ENCODE measurements at regions not wholly inside any gene's neighbourhood (a gene's known extent, or its start where the extent isn't known, plus 50 kb on each side); places are given as distances from the start of the nearest gene placed in this dataset.

DNA sequence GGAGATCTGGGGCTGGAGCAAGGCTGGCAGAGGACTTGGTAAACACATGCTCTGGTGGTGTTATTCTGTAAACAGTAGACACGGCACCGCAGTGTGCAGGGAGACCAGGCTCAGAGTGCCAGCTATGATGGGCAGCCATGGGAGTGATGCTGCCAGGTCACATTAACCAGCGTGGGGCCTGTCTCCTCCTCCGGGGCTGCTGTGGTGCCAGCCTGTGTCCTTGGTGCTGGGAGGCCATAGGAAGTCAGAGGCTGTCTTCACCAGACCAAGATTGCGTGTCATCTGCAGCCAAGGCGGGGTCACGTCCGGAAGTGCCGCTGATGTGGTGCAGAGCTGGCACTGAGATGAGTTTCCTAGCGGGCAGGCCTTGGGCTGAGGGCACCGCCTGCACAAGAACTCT lies 236.0 kb downstream of the GLRX3 start:
- DNase-seq = no peak

DNA sequence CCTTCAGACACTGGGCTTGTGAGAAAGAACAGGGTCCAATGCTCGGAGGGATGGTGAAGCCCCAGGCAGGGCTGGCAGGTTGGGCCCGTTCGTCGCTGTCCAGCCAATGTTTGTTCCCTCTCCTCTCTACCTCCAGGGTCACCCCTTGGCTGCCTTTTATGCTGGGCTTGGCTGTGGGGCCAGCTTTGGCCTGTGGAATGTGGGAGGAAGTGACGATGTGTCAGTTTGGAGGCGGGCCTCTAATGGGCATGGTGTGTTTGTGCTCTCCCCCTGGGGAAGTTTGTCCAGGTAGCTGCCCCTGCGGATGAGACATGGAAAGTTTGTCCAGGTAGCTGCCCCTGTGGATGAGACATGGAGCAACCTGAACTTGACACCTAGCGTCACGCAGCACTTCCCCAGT lies 236.7 kb downstream of the GLRX3 start:
- DNase-seq = no peak

DNA sequence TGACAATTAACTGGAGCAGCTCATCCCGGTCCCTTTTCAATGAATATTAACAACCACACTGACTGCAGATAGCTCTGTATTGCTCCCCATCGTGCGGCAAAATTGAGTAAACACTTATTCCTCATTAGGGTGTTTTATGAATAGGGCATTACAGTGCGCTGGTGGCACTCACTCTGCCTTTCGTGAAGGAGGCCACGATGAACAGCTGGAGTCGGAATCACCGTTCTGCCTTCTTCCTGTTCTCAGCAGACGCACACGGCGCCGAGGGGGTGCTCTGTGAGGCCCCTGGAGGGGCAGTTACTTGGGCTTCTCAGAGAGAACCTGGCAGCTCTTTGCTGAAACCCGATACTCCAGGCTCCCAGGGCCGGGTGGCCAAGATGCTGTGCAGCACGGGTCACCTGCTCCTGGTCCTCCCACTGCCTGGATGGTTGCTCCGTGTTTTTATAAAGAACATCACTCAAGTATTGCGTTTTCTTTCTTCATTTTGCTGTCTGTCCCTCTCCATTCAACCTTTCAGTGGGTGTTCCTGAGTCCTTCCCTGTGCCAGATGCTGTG lies 241.9 kb downstream of the GLRX3 start:
- DNase-seq = peak in 2 of 3 experiments; percentile 26 to 50

DNA sequence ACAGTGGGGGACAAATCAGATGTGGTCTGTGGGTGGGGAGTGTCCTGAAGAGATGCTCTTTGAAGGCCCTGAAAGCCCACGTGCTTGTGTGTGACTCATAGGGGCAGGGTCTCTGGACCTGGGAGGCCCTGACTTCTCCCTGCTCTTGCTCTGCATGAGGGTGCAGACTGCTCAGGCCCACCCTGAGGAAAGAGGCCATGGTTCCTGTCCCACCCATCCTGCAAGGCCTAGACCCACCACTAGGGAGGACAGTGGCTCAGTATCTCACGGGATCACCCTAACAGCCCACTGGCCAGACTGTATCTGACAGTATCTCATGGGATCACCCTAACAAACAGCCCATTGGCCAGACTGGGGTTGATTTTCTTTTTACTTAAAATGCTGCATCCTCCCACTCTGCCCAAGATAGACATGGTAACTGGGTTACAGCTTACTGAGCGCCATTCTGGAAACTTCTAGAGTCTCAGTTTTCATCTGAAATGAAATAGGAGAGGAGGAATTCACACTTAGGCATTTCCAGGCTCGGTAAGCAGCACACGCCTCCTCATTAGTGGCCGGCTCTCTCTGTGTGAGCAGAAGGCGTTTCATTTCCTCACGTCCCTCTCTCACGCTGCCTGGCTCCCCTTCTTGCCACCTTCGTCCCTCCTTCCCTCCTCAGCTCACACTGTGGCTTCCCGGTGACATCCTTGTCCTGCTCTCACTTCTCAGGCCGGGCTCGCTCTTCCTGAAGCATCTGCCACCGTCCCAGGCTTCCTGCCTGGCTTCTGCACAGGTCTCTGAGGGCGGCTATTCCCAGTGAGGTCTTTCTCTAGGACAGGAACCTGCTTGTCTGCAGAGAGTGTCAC lies 242.6 kb downstream of the GLRX3 start:
- DNase-seq = no peak

DNA sequence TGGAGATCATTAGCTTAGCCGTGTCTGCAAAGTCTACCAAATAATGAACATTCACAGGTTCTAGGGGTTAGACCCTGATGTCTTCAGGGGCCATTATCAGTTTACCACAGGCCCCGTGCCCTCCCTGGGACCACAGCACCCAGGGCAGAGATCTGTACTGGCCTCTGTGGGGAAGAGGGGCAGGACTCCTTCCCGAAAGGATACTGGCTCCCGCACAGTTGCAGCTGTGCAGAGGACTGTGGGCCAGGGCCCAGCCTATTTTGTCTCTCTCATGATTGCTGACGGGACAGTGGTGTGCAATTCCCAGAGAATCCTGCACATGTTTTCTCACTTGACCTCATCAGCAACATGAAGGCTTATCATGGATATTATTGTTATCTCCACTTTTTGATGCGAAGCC lies 243.9 kb downstream of the GLRX3 start:
- DNase-seq = no peak

DNA sequence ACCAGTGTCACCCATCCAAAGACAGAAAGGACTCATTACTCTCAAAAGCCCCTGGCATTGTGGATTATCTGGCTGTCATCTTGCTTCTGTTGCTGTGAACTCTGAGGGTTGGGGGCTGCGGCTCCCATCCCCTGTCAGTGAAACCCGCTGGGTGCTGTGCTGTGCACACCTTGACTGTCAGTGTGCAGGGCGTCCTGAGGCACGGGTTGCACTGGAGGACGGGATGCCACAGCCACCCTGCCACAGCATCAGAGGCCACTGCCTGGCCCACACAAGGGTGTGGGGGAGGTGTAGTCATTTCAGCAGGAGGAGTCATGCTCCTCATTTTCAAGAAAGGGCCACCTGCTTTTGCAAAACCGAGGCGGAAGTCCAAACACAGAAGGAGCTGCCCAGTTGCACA lies 245.8 kb downstream of the GLRX3 start:
- no peak for DNase-seq

DNA sequence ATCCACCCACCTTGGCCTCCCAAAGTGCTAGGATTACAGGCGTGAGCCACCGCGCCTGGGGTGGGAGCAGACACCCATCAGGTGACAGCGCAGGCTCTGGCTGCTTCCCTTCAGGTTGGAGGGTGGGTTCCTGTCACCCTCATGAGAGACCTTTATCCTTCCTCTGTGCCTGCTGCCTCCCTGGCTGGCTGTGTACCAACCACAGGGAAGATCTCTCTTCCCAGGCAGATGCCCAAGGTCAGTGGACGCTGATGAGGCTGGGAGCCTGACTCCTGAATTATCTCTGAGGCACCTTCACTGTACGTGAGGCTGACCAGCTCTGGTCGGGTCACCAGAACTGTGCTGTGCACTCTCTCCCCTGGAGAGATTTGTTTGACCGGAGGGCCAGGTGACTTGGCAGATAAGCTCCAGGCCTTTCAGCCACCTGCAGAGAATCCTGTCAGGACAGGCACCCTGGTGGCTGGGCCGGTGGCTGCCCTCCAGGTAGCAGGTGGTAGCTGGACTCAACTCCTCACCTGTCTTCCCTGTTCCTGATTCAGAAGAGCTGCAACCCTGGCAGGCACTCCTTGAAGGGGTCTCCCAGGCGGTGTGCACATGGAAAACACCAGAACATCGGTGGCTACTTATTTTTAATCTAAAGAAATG lies 251.9 kb downstream of the GLRX3 start:
- DNase-seq = no peak

DNA sequence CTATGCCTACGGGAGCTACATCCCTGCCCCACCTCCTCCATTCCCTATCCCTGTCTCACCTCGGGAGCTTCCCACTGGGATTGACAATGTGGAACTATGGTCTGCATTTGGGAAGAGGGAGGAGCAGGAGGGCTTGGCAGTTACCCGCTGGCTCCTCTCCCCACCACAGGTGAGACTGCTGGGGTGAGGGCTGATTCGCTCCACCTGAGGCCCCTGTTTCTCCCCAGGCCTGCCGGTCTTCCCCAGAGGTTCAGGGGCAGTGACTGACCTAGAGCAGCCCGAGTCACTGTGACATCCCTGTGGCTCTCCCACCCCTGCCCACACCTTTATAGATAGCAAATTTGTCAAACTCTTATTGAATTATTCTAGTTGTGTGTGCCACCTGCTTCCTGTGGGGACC lies 252.6 kb downstream of the GLRX3 start:
- no peak for DNase-seq

DNA sequence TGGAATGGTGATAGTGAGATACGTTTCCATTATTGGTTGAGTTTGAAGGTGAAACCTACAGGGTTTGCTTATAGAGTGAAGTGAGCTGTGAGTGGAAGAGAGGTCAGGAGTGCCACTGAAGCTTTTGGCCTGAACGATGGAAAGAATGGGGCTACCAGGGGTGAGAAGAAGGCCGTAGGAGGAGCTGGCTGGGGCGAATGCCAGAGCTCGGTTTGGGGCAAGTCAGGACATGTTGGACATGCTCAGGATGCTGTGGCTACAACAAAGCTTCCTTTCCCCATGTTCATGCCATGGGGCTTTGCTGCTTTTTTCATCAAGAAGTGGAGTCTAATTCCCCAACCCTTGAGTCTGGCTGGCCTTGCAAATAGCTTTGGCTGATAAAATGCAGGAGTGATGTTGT lies 253.7 kb downstream of the GLRX3 start:
- DNase-seq = no peak

DNA sequence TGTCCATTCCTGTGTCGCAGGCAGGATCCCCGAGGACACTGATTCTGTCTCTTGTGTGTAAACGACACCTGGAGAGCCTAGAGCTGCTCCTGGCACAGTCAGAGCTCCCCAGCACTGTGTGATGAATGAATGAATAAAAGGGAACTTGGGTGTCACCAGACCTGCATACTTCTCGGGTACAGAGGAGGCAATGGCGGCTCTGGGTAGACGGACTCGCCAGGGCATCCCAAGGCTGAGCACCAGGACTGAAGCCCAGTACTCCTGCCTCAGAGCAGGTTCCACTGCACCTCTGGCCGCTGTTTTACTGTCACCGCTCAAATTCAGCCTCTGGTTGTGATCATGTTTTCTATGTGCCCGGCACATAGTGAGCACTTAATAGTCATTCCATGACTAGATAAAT lies 255.8 kb downstream of the GLRX3 start:
- no peak for DNase-seq

DNA sequence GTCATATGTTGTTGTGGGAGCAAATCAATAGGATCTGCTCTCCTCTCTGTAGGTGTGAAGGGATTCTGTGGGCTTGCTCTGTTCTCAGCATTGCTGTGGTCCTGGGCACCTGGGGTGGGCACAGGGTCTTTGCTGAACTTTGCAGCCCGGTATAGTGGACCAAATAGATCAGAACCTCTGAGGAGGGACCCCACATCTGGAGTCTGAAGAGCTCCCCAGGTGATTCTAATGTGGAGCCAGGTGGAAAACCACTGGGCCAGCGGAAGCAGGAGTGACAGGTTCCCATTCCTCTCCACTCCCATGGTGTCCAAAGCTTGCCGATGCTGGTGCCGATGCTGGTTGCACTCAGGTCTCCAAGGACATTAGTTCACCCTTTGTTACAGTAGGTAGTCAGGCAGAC lies 257.2 kb downstream of the GLRX3 start:
- no peak for DNase-seq

DNA sequence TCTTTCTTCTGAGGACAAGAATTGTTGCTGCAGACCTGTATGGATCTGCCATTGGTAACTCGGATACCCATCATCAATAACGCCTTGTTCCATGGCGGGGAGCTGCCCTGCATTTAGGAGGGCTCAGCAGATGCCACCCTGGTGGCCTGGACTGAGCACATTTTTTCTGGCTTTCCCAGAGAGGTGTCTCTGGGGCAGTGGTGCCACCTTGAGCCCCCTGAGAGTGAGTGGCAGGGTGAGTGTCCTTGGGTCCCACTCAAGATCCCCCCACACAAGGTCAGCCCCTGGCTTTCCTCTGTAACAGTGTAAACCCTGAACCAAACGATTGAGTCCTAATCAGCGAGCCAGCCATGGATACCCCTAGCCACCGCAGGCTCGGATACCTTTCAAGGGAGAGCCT lies 258.6 kb downstream of the GLRX3 start:
- DNase-seq = no peak

DNA sequence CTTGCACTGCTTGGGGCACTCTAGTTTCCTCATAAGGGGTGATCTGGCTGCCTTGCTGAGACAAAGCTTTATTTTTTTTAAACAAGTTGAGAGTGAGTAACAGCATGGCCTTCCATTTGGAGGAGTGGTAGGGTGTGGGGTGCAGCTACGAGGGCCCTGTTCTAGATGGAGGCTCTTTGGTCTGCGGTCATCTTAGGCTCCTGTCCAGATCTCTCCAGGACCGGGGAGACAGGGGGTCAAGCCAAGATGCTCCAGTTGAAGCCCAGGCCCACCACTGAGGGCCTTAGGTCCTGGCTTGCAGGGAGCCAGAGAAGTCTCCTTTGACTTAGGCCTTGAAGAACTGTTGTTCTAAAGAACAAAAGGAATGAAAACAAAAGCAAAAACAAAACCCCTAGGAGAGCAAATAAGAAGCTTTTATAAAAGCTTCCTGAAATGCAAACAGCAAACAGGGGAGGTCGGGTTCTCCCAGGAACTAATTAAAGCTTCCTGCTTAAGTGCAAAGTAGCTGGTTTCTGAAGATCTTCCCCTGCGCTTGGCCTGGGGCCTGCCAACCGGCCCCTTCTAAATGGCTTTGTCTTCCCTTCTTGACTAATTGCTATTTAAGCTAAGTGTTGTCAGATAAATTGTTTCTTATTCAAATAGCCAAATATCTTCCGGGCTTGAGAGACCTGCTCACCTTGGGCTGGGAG lies 259.2 kb downstream of the GLRX3 start:
- DNase-seq = no peak

DNA sequence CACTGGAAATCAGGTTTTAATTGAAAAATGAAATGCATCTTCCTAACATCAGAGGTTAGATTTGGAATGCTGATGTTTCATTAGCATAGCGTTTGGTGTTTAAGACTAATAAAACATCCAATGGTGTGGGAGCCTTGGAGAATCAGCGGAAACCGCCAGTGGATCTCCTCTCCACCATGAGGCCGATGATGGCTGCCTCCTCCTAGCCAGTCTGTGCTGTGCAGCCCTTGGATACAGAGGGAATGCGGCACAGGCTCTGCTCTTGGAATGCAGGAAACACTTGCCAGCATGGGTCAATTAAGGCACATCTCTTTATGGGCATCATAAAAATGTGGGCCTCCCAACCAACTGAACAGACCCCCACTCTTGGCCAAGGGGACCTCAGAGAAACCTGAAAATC lies 259.9 kb downstream of the GLRX3 start:
- DNase-seq = no peak

DNA sequence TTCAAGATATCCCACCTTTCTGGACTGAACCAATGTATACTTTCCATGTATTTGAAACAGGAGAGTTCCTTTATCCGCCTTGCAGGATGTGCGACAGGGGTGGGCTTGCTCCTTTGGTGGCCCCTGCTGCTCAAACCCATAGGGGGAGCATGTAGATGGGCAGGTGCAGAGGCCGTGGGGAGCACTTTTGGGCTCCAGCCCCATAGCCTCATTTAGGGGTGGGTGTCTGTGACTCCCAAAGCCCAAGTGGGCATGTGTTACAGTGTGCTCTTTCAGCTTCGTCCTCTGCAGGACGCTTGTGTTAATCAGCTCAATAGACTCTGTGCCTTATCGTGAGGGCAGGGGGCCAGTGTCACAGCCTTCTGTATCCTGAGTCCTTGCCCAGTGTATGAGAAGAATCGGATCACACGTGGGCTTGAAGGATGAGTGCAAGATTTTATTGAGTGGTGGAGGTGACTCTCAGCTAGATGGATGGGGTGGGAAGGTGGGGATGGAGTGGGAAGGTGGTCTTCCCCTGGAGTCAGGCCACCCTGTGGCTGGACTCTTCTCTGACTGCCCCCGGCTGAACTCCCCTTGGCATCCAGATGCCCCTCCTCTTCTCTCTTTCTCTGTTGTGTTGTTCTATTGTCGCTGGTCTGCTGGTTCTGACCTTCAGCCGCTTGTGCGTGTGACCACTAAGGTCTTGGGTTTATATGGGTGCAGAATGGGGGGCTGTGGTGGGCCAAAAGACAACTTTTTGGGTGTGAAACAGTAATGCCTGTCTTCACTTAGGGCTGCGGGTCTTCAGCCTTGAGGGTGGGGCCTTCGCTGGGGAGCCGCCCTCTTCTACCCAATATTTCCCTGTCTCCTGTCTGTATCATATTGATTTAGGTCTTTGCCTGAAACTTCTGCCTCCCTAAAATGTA lies 262.2 kb downstream of the GLRX3 start:
- DNase-seq = no peak

DNA sequence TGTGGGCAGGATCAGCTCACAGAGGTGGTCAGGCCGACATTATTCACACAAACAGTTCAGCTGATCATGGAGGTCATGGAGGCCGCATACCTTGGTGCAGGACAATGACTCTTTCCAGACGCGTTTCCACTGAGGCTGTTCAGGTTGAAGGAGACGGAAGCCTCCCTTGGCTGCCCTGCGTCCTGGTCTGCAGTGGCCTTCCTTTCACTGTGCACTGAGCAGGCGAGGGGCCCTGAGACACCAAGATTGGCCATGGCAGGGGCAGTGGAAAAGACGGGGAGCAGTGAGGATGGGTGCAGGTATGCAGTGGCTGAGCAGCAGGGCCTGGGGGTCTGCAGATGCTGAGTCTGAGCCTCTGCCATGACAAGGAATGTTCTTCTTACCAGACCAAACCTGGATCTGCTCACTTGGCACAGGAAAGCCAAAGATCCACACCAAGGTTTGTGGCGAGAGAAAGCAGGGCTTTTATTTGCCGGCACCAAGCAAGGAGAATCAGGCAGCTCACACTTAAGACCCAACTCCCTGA lies 263.3 kb downstream of the GLRX3 start:
- no peak for DNase-seq

DNA sequence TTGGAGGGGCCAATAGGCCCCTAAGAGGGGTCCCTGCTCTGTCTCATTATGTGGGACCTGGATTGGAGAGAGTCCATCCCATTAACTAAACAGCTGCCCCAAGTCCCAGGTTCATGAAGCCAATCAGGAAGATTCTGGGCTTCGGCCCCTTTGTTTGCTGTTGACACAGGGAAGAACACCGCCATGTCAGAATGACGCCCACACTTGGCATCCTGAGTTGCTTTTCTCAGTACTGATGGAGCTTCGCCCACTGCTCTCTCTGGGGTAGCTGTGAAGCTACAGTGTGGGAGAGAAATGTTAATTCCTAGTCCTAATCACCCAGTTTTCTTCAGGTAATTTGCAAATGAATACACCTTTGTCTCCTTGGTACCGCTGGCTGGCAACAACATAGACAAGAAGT lies 264.7 kb downstream of the GLRX3 start:
- DNase-seq = no peak

DNA sequence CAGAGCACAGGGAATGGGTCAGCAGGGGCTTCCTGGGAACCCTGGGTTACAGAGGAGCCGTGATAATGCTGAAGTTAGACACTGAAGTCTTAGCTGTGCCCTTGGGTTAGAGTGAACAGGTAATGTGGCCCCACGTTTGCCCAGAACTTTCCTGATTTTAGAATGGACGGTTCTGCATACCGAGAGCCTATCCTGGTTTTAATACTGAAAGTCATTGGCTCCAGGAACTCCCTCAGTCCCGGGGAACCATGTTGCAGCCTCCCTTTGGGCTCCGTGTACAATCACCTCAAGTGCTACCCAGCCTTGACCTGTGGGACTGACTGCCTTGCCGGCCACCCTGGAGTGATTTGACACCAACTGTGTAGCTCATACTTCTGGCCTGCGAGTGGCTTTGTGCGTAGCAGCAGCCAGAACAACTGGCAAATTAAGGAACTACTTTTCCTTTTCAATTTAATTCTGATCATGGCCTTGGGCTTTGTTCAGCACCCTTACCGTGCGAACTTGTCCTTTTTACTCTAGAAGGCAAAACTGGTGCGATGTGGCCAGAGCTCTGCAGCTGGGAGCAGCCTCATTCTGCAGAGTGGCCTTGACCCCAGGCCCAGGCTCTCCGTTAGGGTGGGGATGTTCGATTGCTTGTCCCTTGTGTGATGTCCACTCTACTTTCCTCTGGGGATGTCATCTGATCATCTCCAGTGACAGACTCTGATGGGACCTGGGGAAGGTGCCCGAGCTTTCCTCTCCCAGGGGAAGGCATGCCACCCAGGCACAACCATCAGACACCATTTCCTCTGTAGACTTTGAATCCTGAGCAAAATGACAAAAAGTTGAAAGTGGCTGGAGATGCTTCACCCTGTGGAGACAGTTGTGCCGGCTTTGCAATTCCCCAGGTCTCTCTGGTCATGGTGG lies 265.9 kb downstream of the GLRX3 start:
- DNase-seq = no peak

DNA sequence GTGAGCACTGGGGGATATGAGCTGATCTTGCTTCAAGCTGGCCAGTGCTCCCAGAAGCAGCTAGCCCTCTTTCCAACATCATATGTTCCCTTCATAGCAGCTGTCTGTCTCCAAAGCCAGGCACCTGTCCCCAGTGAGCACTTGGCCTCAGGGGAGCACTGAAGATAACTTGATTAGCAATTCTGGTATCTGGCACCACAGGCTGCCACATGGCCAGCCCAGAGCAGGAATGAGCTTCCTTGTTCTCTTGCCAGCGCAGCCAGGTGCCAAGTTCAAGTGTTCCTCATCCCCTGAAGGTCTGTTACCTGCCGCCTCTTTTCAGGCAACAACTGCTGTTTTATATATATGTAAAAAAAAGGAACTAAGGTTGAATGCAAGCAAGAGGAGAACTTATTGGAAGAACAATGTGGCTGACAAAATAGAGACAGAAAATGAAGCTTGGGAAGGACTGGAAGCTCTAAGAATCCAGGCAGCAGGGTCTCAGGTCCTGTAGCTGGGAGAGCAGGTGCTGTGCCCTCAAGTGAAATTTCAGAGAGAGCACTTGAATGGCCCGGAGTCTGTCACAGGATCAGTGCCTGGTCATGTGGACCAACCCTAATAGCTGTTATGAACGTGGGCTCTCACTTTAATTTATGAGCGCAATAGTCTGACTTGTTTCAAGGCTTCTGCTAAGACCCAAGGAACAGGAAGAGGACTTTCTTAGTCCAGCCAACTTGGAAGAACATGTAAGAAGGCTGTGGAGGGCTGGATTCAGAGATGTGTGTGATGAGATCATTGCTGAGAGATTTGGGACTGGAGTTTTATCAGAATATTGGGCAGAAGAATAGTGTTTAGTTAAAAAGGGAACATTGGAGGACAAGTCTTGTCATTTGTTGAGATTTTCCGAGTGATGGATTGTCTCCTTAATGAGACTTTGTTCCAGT lies 267.2 kb downstream of the GLRX3 start:
- peak in 1 of 3 experiments; percentile 53 for DNase-seq

DNA sequence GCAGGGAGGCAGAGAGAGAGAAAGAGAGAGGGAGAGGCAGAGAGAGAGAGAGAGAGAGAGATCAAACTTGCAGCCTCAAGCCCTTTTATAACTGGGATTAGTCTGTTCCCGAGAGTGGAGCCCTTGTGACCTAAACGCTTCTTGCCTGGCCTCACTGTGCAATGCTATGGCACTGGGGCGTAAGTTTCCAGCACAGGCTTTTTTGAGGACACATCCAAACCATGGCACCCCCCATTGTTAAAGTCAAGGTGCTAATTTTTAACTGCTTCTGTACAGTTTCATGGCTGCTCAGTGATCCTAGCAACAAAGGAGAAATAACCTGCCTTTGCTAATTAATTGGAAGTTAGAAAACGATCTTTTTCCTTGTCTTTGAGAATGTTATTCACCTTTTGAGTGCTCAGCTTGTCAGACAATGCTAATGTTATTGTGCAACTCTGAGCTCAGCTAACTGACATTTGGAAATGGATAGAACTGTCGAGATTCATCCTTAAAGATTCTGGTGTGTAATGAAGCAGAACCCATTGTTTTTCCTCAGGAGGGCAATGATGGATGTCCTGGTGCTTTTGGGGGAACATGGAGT lies 268.4 kb downstream of the GLRX3 start:
- no peak for DNase-seq

All from NCI-H1417 (cell line).